ENCODE measurements at regions not wholly inside any gene's neighbourhood (a gene's known extent, or its start where the extent isn't known, plus 50 kb on each side); places are given as distances from the start of the nearest gene placed in this dataset.
"Not testable (repeated sequence)": the region's sequence is repeated elsewhere in the genome, so short reads cannot be mapped to it uniquely, and the experiment has no call there.

DNA sequence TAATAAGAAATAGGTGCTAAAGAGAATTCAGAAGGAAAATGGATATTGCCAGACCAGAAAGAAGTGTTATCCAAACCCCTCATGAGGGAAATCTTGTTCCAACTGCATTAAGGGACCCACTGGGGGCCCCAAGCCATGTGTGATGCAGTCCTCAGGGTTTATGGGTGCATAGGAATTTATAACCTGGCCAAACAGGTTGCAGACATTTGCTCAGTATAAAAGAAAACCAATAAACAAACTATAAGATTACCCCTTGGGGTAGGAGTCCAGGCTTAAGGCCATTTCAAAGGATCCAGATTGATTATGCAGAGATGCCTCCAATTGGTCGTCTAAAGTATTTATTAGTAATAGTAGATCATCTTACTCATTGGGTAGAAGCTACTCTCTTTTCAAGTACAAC, 240.9 kb upstream of the DIO3 start:
- intact Hi-C loops (cut with micrococcal nuclease; ENCODE audit: unreplicated experiment), result no loop called here
- 0 out of 2 replicates have a peak, but pooled peaks cover 4% of the 10 kb centered on the region for H3K36me3 ChIP-seq (ENCODE audit: insufficient read depth, low read length)

DNA sequence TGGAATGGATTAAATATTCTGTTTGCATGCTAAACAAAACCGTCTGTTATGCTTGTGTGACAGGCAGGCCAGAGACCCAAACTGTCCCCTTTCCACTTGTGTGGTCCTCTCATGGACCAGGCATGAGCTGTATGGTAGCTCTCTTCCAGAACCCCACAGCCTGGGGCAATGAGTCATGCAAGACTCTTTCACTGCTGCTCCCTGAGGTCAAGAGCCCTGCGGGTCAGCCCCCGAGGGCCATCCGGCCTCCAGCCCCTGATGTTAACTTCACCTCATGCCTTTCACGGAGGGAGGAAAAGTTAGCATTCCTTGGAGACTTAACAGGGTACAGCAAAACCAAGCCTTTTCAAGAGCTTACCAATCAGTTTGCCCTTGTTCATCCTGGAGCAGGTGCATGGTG, 239.1 kb upstream of the DIO3 start:
- CTCF ChIA-PET (ENCODE audit: unreplicated experiment), result no interaction called here
- H2AFZ ChIP-seq (ENCODE audit: low read length), result no peak overlapping the region
- POLR2A ChIA-PET, result interaction anchor here (1.0 to 1.6 kb wide), 2 partner anchors 9 to 16 kb away, joined by 3 read pairs; no protein-coding TSS in a partner anchor
- no peaks in the 10 kb centered on the region for H3K9me2 ChIP-seq (ENCODE audit: insufficient read depth, low read length)
- no TSS peak for BruUV-seq (replicated peaks)
- peaks cover 6% of the 10 kb centered on the region; the same call in 1 of the 2 replicates for H3K9me3 ChIP-seq (ENCODE audit: low read length)
- intact Hi-C loops (cut with micrococcal nuclease; ENCODE audit: unreplicated experiment), result no loop called here
- no peak overlapping the region for H3K4me3 ChIP-seq (ENCODE audit: low read depth, low read length, poor library complexity, severe bottlenecking)
- TF ChIP-seq EZH2phosphoT487 (IDR thresholded peaks at IDR 0.05; ENCODE audit: borderline replicate concordance, low read depth, low read length), result no peak
- DNase-seq (ENCODE audit: low spot score), result no peak
- H3K4me1 ChIP-seq (ENCODE audit: insufficient read depth, low read length, poor library complexity, severe bottlenecking), result no peaks in the 10 kb centered on the region
- no peaks in the 10 kb centered on the region for H3K79me2 ChIP-seq (ENCODE audit: insufficient read depth, low read depth, low read length)
- no peak overlapping the region for H3K4me2 ChIP-seq (ENCODE audit: low read length)
- no peaks in the 10 kb centered on the region for H3K36me3 ChIP-seq (ENCODE audit: insufficient read depth, low read length)
- no peaks in the 10 kb centered on the region for H4K20me1 ChIP-seq (ENCODE audit: insufficient read depth, low read length)
- H3K27ac ChIP-seq (ENCODE audit: low read depth, low read length, poor library complexity, severe bottlenecking), result no peak overlapping the region

More for the DNA sequence above, 240.9 kb upstream of the DIO3 start:
- H2AFZ ChIP-seq (ENCODE audit: low read length), result no peak overlapping the region
- POLR2A ChIA-PET, result no interaction called here
- no peaks in the 10 kb centered on the region for H4K20me1 ChIP-seq (ENCODE audit: insufficient read depth, low read length)
- TF ChIP-seq, protein P1, sequence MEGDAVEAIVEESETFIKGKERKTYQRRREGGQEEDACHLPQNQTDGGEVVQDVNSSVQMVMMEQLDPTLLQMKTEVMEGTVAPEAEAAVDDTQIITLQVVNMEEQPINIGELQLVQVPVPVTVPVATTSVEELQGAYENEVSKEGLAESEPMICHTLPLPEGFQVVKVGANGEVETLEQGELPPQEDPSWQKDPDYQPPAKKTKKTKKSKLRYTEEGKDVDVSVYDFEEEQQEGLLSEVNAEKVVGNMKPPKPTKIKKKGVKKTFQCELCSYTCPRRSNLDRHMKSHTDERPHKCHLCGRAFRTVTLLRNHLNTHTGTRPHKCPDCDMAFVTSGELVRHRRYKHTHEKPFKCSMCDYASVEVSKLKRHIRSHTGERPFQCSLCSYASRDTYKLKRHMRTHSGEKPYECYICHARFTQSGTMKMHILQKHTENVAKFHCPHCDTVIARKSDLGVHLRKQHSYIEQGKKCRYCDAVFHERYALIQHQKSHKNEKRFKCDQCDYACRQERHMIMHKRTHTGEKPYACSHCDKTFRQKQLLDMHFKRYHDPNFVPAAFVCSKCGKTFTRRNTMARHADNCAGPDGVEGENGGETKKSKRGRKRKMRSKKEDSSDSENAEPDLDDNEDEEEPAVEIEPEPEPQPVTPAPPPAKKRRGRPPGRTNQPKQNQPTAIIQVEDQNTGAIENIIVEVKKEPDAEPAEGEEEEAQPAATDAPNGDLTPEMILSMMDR (conservative IDR thresholded peaks at IDR 0.05; ENCODE audit: low read length), result no peak
- TF ChIP-seq EZH2phosphoT487 (IDR thresholded peaks at IDR 0.05; ENCODE audit: borderline replicate concordance, low read depth, low read length), result no peak
- no peaks in the 10 kb centered on the region for H3K79me2 ChIP-seq (ENCODE audit: insufficient read depth, low read depth, low read length)
- no peaks in the 10 kb centered on the region for H3K9me2 ChIP-seq (ENCODE audit: insufficient read depth, low read length)
- no TSS peak for BruUV-seq (replicated peaks)
- H3K4me1 ChIP-seq (ENCODE audit: insufficient read depth, low read length, poor library complexity, severe bottlenecking), result no peaks in the 10 kb centered on the region
- H3K27ac ChIP-seq (ENCODE audit: low read depth, low read length, poor library complexity, severe bottlenecking), result no peak overlapping the region
- CTCF ChIA-PET (ENCODE audit: unreplicated experiment), result no interaction called here
- H3K4me3 ChIP-seq (ENCODE audit: low read depth, low read length, poor library complexity, severe bottlenecking), result no peak overlapping the region
- no peak overlapping the region for H3K4me2 ChIP-seq (ENCODE audit: low read length)
- peaks cover 21% of the 10 kb centered on the region for H3K9me3 ChIP-seq (ENCODE audit: low read length)
- no peak for DNase-seq (ENCODE audit: low spot score)

DNA sequence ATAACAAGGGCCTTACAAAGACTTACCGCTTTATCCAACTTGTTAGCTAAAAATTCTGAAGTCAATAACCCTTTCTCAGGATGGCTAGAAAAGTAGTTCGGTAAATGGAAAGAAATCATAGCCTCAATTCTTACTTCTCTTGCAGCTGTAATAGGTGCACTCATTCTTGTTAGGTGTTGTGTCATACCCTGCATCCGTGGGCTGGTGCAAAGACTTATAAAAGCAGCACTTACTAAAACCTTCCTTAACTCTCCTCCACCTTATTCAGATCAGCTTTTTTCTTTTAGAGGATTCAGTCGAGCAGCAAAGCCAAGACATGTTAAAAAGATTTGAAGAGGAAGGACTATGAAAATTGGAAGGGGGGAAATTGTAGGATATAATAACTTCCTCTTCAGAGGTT, 238.2 kb upstream of the DIO3 start:
- no peaks in the 10 kb centered on the region for H3K79me2 ChIP-seq (ENCODE audit: insufficient read depth, low read depth, low read length)
- CTCF ChIA-PET (ENCODE audit: unreplicated experiment), result no interaction called here
- no peak overlapping the region for H3K4me2 ChIP-seq (ENCODE audit: low read length)
- DNase-seq (ENCODE audit: low spot score), result no peak
- H2AFZ ChIP-seq (ENCODE audit: low read length), result no peak overlapping the region
- H3K4me3 ChIP-seq (ENCODE audit: low read depth, low read length, poor library complexity, severe bottlenecking), result no peak overlapping the region
- intact Hi-C loops (cut with micrococcal nuclease; ENCODE audit: unreplicated experiment), result no loop called here
- H3K9me2 ChIP-seq (ENCODE audit: insufficient read depth, low read length), result no peaks in the 10 kb centered on the region
- H3K4me1 ChIP-seq (ENCODE audit: insufficient read depth, low read length, poor library complexity, severe bottlenecking), result no peaks in the 10 kb centered on the region
- no TSS peak for BruUV-seq (replicated peaks)
- H3K27ac ChIP-seq (ENCODE audit: low read depth, low read length, poor library complexity, severe bottlenecking), result no peak overlapping the region
- H4K20me1 ChIP-seq (ENCODE audit: insufficient read depth, low read length), result no peaks in the 10 kb centered on the region
- POLR2A ChIA-PET, result interaction anchor here (0.6 to 0.7 kb wide), 2 partner anchors 30 to 37 kb away, joined by 3 read pairs; no protein-coding TSS in a partner anchor
- no peak for TF ChIP-seq EZH2phosphoT487 (IDR thresholded peaks at IDR 0.05; ENCODE audit: borderline replicate concordance, low read depth, low read length)
- TF ChIP-seq, protein P1 (conservative IDR thresholded peaks at IDR 0.05; ENCODE audit: low read length), result no peak
- H3K36me3 ChIP-seq (ENCODE audit: insufficient read depth, low read length), result no peaks in the 10 kb centered on the region
- no peaks in the 10 kb centered on the region for H3K9me3 ChIP-seq (ENCODE audit: low read length)

DNA sequence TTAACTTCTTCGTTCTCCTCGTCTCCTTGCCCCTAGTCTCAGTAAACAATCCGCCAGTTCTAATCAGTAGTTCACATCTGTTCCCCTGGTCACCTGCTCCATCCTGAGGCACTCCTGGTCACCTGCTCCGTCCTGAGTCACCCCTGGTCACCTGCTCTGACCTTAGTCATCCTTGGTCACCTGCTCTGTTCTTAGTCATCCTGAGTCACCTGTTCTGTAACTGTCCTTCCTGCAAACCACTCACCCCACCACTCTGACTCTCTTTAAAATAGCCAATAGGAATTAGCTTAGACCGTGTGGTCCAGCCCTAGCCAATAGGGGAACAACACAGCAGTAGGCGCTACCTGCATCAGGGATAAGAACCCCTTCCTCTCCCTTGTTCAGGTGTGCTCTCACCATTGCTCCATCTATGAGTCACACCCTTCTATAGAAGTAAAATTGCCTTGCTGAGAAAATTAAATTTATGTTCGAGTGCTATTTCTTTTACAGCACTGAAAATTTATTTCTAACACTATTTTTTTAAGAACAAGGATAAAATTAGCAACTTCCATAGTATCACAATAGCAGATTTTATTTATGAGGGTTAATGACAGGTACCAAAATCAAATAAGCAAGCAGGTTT, 237.6 kb upstream of the DIO3 start:
- H3K36me3 ChIP-seq (ENCODE audit: insufficient read depth, low read length); H3K4me3 ChIP-seq (ENCODE audit: low read depth, low read length, poor library complexity, severe bottlenecking); H3K79me2 ChIP-seq (ENCODE audit: insufficient read depth, low read depth, low read length); H3K27ac ChIP-seq (ENCODE audit: low read depth, low read length, poor library complexity, severe bottlenecking); BruUV-seq (replicated peaks); CTCF ChIA-PET (ENCODE audit: unreplicated experiment); H4K20me1 ChIP-seq (ENCODE audit: insufficient read depth, low read length); DNase-seq (ENCODE audit: low spot score); H3K4me1 ChIP-seq (ENCODE audit: insufficient read depth, low read length, poor library complexity, severe bottlenecking); H2AFZ ChIP-seq (ENCODE audit: low read length); intact Hi-C loops (cut with micrococcal nuclease; ENCODE audit: unreplicated experiment); H3K4me2 ChIP-seq (ENCODE audit: low read length); H3K9me3 ChIP-seq (ENCODE audit: low read length); H3K9me2 ChIP-seq (ENCODE audit: insufficient read depth, low read length): not testable (repeated sequence)
- POLR2A ChIA-PET, result interaction anchor here (0.7 kb wide), 1 partner anchor 36 kb away, joined by 3 read pairs; no protein-coding TSS in a partner anchor

Data from OCI-LY7 (cell line).